ENCODE measurements at regions not wholly inside any gene's neighbourhood (a gene's known extent, or its start where the extent isn't known, plus 50 kb on each side); places are given as distances from the start of the nearest gene placed in this dataset.

DNA sequence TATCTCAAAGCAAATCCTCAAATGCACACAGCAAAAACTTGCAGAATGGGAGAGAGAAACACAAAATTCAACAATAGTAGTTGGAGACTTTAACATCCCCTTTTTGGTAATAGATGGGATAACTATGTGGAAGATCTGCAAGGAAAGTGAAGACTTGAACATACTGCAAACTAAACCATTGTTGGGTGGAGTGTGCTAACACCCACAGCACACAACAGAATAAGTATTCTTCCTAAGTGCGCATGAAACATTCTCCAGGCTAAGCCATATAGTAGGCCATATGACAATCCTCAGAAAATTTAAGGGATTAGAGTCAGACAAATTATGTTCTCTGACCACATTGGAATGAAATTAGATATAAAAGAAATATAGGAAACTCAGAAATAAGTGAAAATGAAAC is 230.6 kb downstream of the FBXO15 start:
- H3K4me3 ChIP-seq (ENCODE audit: control insufficient read depth, low read depth, low read length) = no peak overlapping the region
- DNase-seq (ENCODE audit: low read depth) = no peak
- TF ChIP-seq, protein P1, sequence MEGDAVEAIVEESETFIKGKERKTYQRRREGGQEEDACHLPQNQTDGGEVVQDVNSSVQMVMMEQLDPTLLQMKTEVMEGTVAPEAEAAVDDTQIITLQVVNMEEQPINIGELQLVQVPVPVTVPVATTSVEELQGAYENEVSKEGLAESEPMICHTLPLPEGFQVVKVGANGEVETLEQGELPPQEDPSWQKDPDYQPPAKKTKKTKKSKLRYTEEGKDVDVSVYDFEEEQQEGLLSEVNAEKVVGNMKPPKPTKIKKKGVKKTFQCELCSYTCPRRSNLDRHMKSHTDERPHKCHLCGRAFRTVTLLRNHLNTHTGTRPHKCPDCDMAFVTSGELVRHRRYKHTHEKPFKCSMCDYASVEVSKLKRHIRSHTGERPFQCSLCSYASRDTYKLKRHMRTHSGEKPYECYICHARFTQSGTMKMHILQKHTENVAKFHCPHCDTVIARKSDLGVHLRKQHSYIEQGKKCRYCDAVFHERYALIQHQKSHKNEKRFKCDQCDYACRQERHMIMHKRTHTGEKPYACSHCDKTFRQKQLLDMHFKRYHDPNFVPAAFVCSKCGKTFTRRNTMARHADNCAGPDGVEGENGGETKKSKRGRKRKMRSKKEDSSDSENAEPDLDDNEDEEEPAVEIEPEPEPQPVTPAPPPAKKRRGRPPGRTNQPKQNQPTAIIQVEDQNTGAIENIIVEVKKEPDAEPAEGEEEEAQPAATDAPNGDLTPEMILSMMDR (IDR thresholded peaks at IDR 0.05; ENCODE audit: control insufficient read depth, insufficient read depth, low read depth, low read length, missing control alignments) = no peak

- DNase-seq (ENCODE audit: low read depth) = no peak
- TF ChIP-seq, protein P1 (IDR thresholded peaks at IDR 0.05; ENCODE audit: control insufficient read depth, insufficient read depth, low read depth, low read length, missing control alignments) = no peak
- no peak overlapping the region for H3K4me3 ChIP-seq (ENCODE audit: control insufficient read depth, low read depth, low read length)
Measured at GRCh38 chr18:73913505-73913904, 234.1 kb downstream of the FBXO15 start.

DNA sequence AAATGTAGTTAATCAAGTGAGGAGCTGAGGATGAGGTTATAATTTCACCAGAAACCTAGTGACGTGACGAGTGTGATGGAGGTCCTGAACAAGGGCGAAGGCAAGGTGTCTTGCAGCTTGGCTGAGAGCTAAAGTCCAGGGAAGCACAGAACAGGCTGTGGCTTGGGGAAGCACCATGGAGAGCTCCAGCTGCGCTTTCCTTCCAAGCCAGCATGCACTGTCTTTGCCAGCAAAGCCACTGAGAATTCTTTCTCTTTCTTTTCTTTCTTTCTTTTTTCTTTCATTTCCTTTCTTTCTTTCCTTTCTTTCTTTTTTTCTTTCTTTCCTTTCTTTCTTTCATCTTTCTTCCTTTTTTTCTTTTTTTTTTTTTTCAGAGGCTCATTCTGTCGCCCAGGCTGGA is 239.3 kb downstream of the FBXO15 start:
- H3K4me3 ChIP-seq (ENCODE audit: control insufficient read depth, low read depth, low read length) = no peak overlapping the region
- no peak for DNase-seq (ENCODE audit: low read depth)
- TF ChIP-seq, protein P1 (IDR thresholded peaks at IDR 0.05; ENCODE audit: control insufficient read depth, insufficient read depth, low read depth, low read length, missing control alignments) = no peak

DNA sequence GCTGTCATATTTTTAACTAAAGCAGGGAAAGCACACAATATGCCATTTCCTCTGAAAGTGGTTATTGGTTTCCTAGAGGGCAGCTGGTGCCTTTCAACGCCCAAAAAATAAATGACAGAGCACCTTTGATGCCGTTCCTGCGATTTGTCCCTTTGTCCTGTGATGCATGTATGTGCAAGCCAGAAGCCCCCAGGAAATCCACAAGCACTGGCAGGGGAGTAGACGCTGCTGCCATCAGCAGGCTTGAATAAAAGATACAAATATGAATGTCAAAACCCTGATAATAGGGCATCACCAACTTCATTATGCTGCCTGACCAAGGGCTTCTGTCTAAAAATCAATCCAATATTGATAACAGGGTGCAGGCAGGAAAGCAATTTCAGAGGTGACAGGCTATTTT is 246.1 kb downstream of the FBXO15 start:
- no peak overlapping the region for H3K4me3 ChIP-seq (ENCODE audit: control insufficient read depth, low read depth, low read length)
- TF ChIP-seq, protein P1 (IDR thresholded peaks at IDR 0.05; ENCODE audit: control insufficient read depth, insufficient read depth, low read depth, low read length, missing control alignments) = no peak
- DNase-seq (ENCODE audit: low read depth) = no peak

- no peak for DNase-seq (ENCODE audit: low read depth)
- no peak overlapping the region for H3K4me3 ChIP-seq (ENCODE audit: control insufficient read depth, low read depth, low read length)
- TF ChIP-seq, protein P1 (IDR thresholded peaks at IDR 0.05; ENCODE audit: control insufficient read depth, insufficient read depth, low read depth, low read length, missing control alignments) = no peak
Measured at GRCh38 chr18:73901151-73901550, 246.5 kb downstream of the FBXO15 start.

GRCh38 chr18:73900106-73900835 is 247.4 kb downstream of the FBXO15 start:
- TF ChIP-seq, protein P1 (IDR thresholded peaks at IDR 0.05; ENCODE audit: control insufficient read depth, insufficient read depth, low read depth, low read length, missing control alignments) = no peak
- no peak overlapping the region for H3K4me3 ChIP-seq (ENCODE audit: control insufficient read depth, low read depth, low read length)
- no peak for DNase-seq (ENCODE audit: low read depth)

Data from AG09309 (cell line).